Vagina (tissue), 2 donors: ENCODE measurements at regions not wholly inside any gene's neighbourhood (a gene's known extent, or its start where the extent isn't known, plus 50 kb on each side); places are given as distances from the start of the nearest gene placed in this dataset.

ENCODE experiments used
- CTCF ChIP-seq, 3 experiments: fragments of 450-650 bp in 2 of 3; fragments of 200-600 bp in 1 of 3; sonication (generic) in 1 of 3; IDR thresholded peaks; one replicate each; pipeline ENCODE4 v1.5.1; 2017 to 2019; ENCODE audit warnings: antibody characterized with exemption in 3 of 3, mild to moderate bottlenecking in 2 of 3, moderate library complexity in 2 of 3
- POLR2A ChIP-seq, 2 donors: fragments of 450-650 bp; IDR thresholded peaks; one replicate each; pipeline ENCODE4 v1.6.1; 2017; ENCODE audit warnings: antibody characterized with exemption in 2 of 2, mild to moderate bottlenecking in 2 of 2, moderate library complexity in 2 of 2

- no peak for TF ChIP-seq CTCF (IDR thresholded peaks at IDR 0.05)
- no peak for TF ChIP-seq POLR2A (IDR thresholded peaks at IDR 0.05)
Observed at GRCh38 chr7:86991093-86991769, 68.2 kb downstream of the ELAPOR2 start.
